Dendritic cell treated with granulocyte-macrophage colony-stimulating factor and Interleukin-4, amounts not matched to agents 40 ng/mL and 50 ng/mL, for 4 days (primary cell): ENCODE measurements at regions not wholly inside any gene's neighbourhood (a gene's known extent, or its start where the extent isn't known, plus 50 kb on each side); places are given as distances from the start of the nearest gene placed in this dataset.
"Not testable (repeated sequence)": the region's sequence is repeated elsewhere in the genome, so short reads cannot be mapped to it uniquely, and the experiment has no call there.

Source experiments
- H3K27ac Mint-ChIP-seq: one replicate; pipeline ENCODE4 v1.8.0; 2022; ENCODE audit warnings: mild to moderate bottlenecking, mixed read lengths
- H3K27me3 Mint-ChIP-seq: one replicate; pipeline ENCODE4 v1.8.0; 2022; ENCODE audit warnings: mild to moderate bottlenecking, mixed read lengths
- H3K36me3 Mint-ChIP-seq: one replicate; pipeline ENCODE4 v1.8.0; 2022; ENCODE audit warnings: low read depth, mixed read lengths
- H3K4me1 Mint-ChIP-seq: one replicate; pipeline ENCODE4 v1.8.0; 2022; ENCODE audit warnings: low read depth, mixed read lengths
- H3K4me3 Mint-ChIP-seq: one replicate; pipeline ENCODE4 v1.8.0; 2022; ENCODE audit warnings: mild to moderate bottlenecking, moderate library complexity, mixed read lengths
- H3K9me3 Mint-ChIP-seq: one replicate; pipeline ENCODE4 v1.8.0; 2022; ENCODE audit warnings: mixed read lengths
- intact Hi-C: fragments of 100-400 bp; cut with micrococcal nuclease; formaldehyde crosslinking; loops from one replicate; pipeline ENCODE4 v1.15.0; 2022

GRCh38 chr16:87034317-87034716 is 282.9 kb downstream of the C16orf95 start:
- intact Hi-C loops, result no loop called here
- no peaks in the 10 kb centered on the region for H3K36me3 Mint-ChIP-seq

GRCh38 chr16:87035053-87035452 is 282.1 kb downstream of the C16orf95 start:
- no peaks in the 10 kb centered on the region for H3K9me3 Mint-ChIP-seq
- H3K27ac Mint-ChIP-seq, result no peak overlapping the region
- H3K4me3 Mint-ChIP-seq, result no peak overlapping the region
- H3K27me3 Mint-ChIP-seq, result peaks cover 35% of the 10 kb centered on the region
- no peaks in the 10 kb centered on the region for H3K36me3 Mint-ChIP-seq
- H3K4me1 Mint-ChIP-seq, result no peaks in the 10 kb centered on the region
- intact Hi-C loops, result no loop called here

More at GRCh38 chr16:87034317-87034716, 282.9 kb downstream of the C16orf95 start:
- H3K27me3 Mint-ChIP-seq, result peaks cover 31% of the 10 kb centered on the region
- no peaks in the 10 kb centered on the region for H3K9me3 Mint-ChIP-seq
- no peak overlapping the region for H3K27ac Mint-ChIP-seq
- H3K4me1 Mint-ChIP-seq, result no peaks in the 10 kb centered on the region
- H3K4me3 Mint-ChIP-seq, result no peak overlapping the region

DNA sequence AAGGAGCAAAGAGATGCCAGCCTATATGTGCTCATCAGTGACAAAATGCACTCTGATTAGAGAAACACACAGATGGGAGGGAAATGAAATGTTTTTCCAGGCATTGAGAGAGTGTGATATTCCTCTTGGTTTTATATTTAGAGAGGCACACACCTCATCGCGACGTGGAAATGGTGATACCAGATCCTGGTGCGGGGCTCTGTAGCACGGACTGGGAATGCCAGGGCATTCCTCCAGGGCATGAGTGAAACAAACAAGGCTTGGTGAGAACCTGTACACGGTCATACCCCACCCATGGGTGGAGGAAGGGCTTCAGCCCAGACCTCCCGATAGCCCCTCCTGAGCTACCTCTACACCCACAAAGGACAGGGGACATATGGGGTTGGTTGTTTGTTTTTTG is 280.2 kb downstream of the C16orf95 start:
- no peaks in the 10 kb centered on the region for H3K9me3 Mint-ChIP-seq
- H3K36me3 Mint-ChIP-seq, result no peaks in the 10 kb centered on the region
- intact Hi-C loops, result no loop called here
- no peak overlapping the region for H3K27ac Mint-ChIP-seq
- no peak overlapping the region for H3K4me3 Mint-ChIP-seq
- H3K4me1 Mint-ChIP-seq, result peaks cover 7% of the 10 kb centered on the region
- H3K27me3 Mint-ChIP-seq, result peaks cover 40% of the 10 kb centered on the region

DNA sequence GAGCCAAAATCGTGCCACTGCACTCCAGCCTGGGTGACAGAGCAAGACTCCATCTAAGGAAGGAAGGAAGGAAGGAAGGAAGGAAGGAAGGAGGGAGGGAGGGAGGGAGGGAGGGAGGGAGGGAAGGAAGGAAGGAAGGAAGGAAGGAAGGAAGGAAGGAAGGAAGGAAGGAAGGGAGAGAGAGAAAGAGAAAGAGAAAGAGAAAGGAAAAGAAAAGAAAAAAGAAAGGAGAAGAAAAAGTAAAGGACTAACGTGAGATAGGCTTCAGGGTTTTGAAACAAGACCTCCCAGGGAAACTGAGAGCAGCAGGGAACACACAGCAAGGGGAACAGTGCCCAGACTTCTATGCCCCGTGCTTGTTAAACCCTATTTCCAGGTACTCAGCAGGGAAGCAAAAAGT is 278.7 kb downstream of the C16orf95 start:
- H3K27ac Mint-ChIP-seq, H3K36me3 Mint-ChIP-seq, H3K4me3 Mint-ChIP-seq, intact Hi-C loops, H3K9me3 Mint-ChIP-seq: not testable (repeated sequence)
- peaks cover 22% of the 10 kb centered on the region for H3K4me1 Mint-ChIP-seq
- peaks cover 38% of the 10 kb centered on the region for H3K27me3 Mint-ChIP-seq

- Mint-ChIP-seq H3K27me3 (peaks cover 45% of the 10 kb centered on the region), H3K4me3 (no peak overlapping the region), H3K27ac (no peak overlapping the region), H3K36me3 (no peaks in the 10 kb centered on the region), H3K9me3 (no peaks in the 10 kb centered on the region), H3K4me1 (peaks cover 38% of the 10 kb centered on the region)
- intact Hi-C loops, result no loop called here
Observed at GRCh38 chr16:87040169-87041117, 276.7 kb downstream of the C16orf95 start.

GRCh38 chr16:87041286-87041685 is 275.9 kb downstream of the C16orf95 start:
- Mint-ChIP-seq H3K9me3 (no peaks in the 10 kb centered on the region), H3K4me3 (no peak overlapping the region), H3K36me3 (no peaks in the 10 kb centered on the region), H3K27ac (no peak overlapping the region), H3K27me3 (peaks cover 45% of the 10 kb centered on the region), H3K4me1 (peaks cover 38% of the 10 kb centered on the region)
- intact Hi-C loops, result no loop called here

DNA sequence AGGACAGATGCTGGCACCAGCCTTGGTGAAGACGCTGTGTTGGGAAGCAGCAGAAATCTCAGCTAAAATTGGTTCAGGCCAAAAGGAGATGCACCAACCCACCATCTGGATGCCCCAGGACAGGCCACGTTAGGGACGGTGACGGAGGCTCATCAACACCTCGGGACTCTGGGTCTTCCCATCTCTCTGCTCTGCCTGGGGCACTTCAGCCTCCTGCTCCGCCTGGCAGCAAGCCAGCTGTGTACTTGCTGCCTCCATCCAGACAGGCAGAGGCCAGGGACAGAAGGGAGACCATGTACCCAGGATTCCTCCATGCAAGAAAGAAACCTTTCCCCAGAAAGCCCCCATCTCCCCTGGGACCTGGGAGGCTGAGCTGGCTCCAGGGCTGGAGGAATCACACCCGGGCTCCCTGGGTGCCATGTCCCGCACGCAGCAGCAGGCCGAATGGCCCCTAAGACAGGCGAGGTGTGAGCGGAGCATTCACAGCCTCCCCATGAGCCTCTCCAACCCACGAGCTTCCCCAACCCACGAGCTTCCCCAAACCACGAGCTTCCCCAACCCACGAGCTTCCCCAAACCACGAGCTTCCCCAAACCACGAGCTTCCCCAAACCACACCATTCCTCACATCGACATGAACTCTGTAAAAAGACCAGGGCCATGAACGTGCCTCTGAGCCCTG is 274.5 kb downstream of the C16orf95 start:
- Mint-ChIP-seq H3K4me3 (peak overlapping the region; percentile 18), H3K27ac (peak overlapping the region; percentile 54)
- intact Hi-C loops, result no loop called here

GRCh38 chr16:87043231-87044031 is 273.8 kb downstream of the C16orf95 start:
- Mint-ChIP-seq H3K27me3 (peaks cover 40% of the 10 kb centered on the region), H3K27ac (peak overlapping the region; percentile 54), H3K36me3 (no peaks in the 10 kb centered on the region), H3K4me1 (peaks cover 38% of the 10 kb centered on the region), H3K9me3 (no peaks in the 10 kb centered on the region), H3K4me3 (peak overlapping the region; percentile 23)
- intact Hi-C loops, result no loop called here

More for the DNA sequence above, 274.5 kb downstream of the C16orf95 start:
- Mint-ChIP-seq H3K36me3 (no peaks in the 10 kb centered on the region), H3K4me1 (peaks cover 38% of the 10 kb centered on the region), H3K27me3 (peaks cover 42% of the 10 kb centered on the region), H3K9me3 (no peaks in the 10 kb centered on the region)

GRCh38 chr16:87044032-87044382 is 273.2 kb downstream of the C16orf95 start:
- Mint-ChIP-seq H3K4me1 (peaks cover 38% of the 10 kb centered on the region), H3K4me3 (peak overlapping the region; percentile 23), H3K27me3 (peaks cover 39% of the 10 kb centered on the region), H3K27ac (peak overlapping the region; percentile 54), H3K36me3 (no peaks in the 10 kb centered on the region), H3K9me3 (no peaks in the 10 kb centered on the region)
- intact Hi-C loops, result no loop called here

DNA sequence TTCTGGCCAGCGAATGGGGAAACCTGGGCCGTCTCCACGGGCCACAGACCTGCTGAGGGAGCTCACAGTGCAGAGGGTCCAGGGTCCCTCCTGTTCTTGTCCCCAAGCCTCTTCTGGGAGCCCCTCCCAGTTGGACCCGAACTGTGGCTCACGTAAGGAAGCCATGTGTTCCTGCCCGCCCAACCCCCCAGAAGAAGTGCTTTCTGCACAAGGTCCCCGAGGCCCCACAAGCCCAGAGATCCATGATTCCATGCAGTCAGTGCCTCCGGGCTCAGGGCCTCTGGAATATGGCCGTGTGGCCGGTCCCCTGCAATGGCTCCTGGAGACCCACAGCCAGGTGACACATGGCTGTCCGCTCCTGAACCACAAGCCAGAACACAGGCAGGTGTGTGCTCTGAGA is 272.4 kb downstream of the C16orf95 start:
- Mint-ChIP-seq H3K4me3 (no peak overlapping the region), H3K27ac (no peak overlapping the region), H3K9me3 (no peaks in the 10 kb centered on the region), H3K4me1 (peaks cover 38% of the 10 kb centered on the region), H3K36me3 (no peaks in the 10 kb centered on the region), H3K27me3 (peaks cover 41% of the 10 kb centered on the region)
- intact Hi-C loops, result no loop called here

- H3K9me3 Mint-ChIP-seq, result no peaks in the 10 kb centered on the region
- H3K36me3 Mint-ChIP-seq, result no peaks in the 10 kb centered on the region
- H3K4me3 Mint-ChIP-seq, result no peak overlapping the region
- intact Hi-C loops, result no loop called here
- H3K27me3 Mint-ChIP-seq, result peaks cover 42% of the 10 kb centered on the region
- H3K4me1 Mint-ChIP-seq, result peaks cover 38% of the 10 kb centered on the region
- H3K27ac Mint-ChIP-seq, result no peak overlapping the region
Observed at GRCh38 chr16:87045466-87046216, 271.6 kb downstream of the C16orf95 start.

DNA sequence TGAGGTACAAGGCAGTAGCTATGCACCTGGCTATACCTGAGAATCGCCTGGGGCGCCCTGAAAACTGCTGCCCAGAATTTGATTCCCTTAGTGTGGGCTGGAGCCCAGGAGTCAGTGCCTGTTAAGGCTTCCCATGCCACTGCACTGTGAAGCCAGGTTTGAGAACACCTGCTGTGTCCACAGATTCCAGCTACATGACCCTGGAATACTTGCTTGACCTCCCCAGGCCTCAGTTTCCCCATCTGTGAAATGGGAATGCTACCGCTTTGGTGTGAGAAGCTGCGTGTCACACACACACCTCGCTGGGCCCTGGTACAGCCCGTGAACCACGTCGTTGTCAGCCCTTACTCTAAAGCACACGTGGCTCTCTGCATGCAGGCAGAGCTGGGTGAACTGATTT is 271.0 kb downstream of the C16orf95 start:
- H3K27ac Mint-ChIP-seq, result no peak overlapping the region
- no peak overlapping the region for H3K4me3 Mint-ChIP-seq
- peaks cover 38% of the 10 kb centered on the region for H3K4me1 Mint-ChIP-seq
- no peaks in the 10 kb centered on the region for H3K36me3 Mint-ChIP-seq
- H3K9me3 Mint-ChIP-seq, result no peaks in the 10 kb centered on the region
- peaks cover 46% of the 10 kb centered on the region for H3K27me3 Mint-ChIP-seq
- intact Hi-C loops, result no loop called here

GRCh38 chr16:87047221-87048037 is 269.8 kb downstream of the C16orf95 start:
- Mint-ChIP-seq H3K4me1 (peaks cover 26% of the 10 kb centered on the region), H3K27me3 (peaks cover 46% of the 10 kb centered on the region), H3K9me3 (no peaks in the 10 kb centered on the region), H3K4me3 (no peak overlapping the region), H3K27ac (no peak overlapping the region), H3K36me3 (no peaks in the 10 kb centered on the region)
- intact Hi-C loops, result no loop called here
